ENCODE measurements at regions not wholly inside any gene's neighbourhood (a gene's known extent, or its start where the extent isn't known, plus 50 kb on each side); places are given as distances from the start of the nearest gene placed in this dataset.

- DNase-seq (ENCODE audit: low read depth): no peak
- H3K4me3 ChIP-seq (ENCODE audit: low read length): no peak overlapping the region
- TF ChIP-seq CTCF (conservative IDR thresholded peaks at IDR 0.05; ENCODE audit: low read length): no peak
These were observed 92.9 kb upstream of the KCNA4 start for GRCh38 chr11:30109774-30110173.

DNA sequence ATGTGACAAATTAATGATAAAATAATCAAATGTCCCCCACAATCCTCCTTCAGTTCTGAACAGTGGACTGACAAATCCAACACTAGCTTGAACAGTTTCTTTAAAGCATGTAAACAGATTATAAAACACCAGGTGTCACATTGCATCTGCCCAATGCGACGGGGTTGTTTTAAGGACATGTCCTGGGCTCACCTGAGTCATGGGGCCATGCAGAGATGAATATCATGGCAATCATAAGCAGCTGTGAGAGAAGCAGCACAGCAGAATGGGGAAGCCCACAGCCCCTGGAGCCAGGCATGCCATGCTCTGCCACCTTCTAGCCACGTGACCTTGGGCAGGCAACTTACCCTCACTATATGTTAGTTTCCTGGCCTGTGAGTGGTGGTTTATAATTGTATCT is 93.9 kb upstream of the KCNA4 start:
- TF ChIP-seq CTCF (conservative IDR thresholded peaks at IDR 0.05; ENCODE audit: low read length): no peak
- H3K4me3 ChIP-seq (ENCODE audit: low read length): no peak overlapping the region
- no peak for DNase-seq (ENCODE audit: low read depth)

GRCh38 chr11:30111786-30112185 is 95.0 kb upstream of the KCNA4 start:
- no peak for DNase-seq (ENCODE audit: low read depth)

GRCh38 chr11:30113326-30113898 is 96.6 kb upstream of the KCNA4 start:
- H3K4me3 ChIP-seq (ENCODE audit: low read length): no peak overlapping the region
- peak; percentile 1 for DNase-seq (ENCODE audit: low read depth)
- TF ChIP-seq CTCF (conservative IDR thresholded peaks at IDR 0.05; ENCODE audit: low read length): no peak

More at GRCh38 chr11:30111786-30112185, 95.0 kb upstream of the KCNA4 start:
- H3K4me3 ChIP-seq (ENCODE audit: low read length): no peak overlapping the region
- TF ChIP-seq CTCF (conservative IDR thresholded peaks at IDR 0.05; ENCODE audit: low read length): no peak

DNA sequence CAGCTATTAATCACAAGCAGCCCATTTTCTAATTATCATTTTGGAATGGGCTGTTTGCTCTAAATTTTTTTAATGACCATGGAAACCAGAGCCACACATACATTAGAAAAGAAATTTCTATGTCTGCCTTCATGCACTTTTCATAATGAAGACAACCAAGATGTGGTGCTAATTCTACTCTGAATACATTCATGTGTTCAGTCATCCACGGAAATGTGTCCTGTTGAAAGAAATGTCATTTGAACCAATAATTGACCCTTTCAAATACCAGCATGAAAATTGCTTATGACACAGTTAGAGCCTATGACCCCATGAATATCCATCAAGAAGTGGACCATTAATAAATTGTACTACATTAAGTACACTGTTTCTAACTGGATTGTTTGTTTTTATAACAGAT is 99.7 kb upstream of the KCNA4 start:
- DNase-seq (ENCODE audit: low read depth): no peak
- no peak for TF ChIP-seq CTCF (conservative IDR thresholded peaks at IDR 0.05; ENCODE audit: low read length)
- no peak overlapping the region for H3K4me3 ChIP-seq (ENCODE audit: low read length)

- no peak overlapping the region for H3K4me3 ChIP-seq (ENCODE audit: low read length)
- DNase-seq (ENCODE audit: low read depth): no peak
- TF ChIP-seq CTCF (conservative IDR thresholded peaks at IDR 0.05; ENCODE audit: low read length): no peak
These were observed 103.3 kb upstream of the KCNA4 start for GRCh38 chr11:30120045-30120589.

DNA sequence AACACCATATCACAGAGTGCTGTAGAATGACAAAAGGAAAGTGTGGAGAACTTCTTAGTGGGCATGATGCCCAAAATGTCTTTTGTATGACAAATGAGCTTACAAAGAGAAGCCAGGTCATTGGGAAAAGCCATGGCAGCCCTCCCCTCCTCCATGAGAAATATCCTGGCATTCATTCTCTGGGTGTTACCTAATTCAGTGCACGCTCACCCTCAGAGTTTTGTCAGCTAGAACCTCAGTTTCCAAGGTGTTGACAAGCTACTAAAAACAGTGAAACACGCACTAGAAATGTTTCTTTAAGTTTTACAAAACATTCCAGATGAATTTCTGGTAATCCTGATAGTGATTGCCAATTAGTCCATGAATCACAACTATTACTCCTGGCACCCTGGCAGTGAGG is 105.4 kb upstream of the FSHB start:
- H3K4me3 ChIP-seq (ENCODE audit: low read length): no peak overlapping the region
- DNase-seq (ENCODE audit: low read depth): peak; percentile 67
- no peak for TF ChIP-seq CTCF (conservative IDR thresholded peaks at IDR 0.05; ENCODE audit: low read length)

Measured in AG10803 (cell line).